Central memory CD8-positive, alpha-beta T cell (primary cell): ENCODE measurements at regions not wholly inside any gene's neighbourhood (a gene's known extent, or its start where the extent isn't known, plus 50 kb on each side); places are given as distances from the start of the nearest gene placed in this dataset.

Experiments
- ATAC-seq: fragments of 150-1000 bp; cut with Tn5 transposase; replicated peaks from 2 replicates; pipeline ENCODE4 v1.10.0; 2022; ENCODE audit warnings: mild to moderate bottlenecking, moderate FRiP score, moderate number of reproducible peaks; ENCODE audit not compliant: poor library complexity, severe bottlenecking; ENCODE audit errors: extremely low read depth
- DNase-seq, 2 donors: peaks; one replicate each; pipeline ENCODE4 v3.0.0; 2021; ENCODE audit warnings: low spot score in 2 of 2
- H3K27ac Mint-ChIP-seq: one replicate; pipeline ENCODE4 v1.8.0; 2022; ENCODE audit warnings: low read depth, mild to moderate bottlenecking, moderate library complexity, mixed read lengths
- H3K27me3 Mint-ChIP-seq: one replicate; pipeline ENCODE4 v1.8.0; 2022; ENCODE audit warnings: mixed read lengths
- H3K36me3 Mint-ChIP-seq: one replicate; pipeline ENCODE4 v1.8.0; 2022; ENCODE audit warnings: mild to moderate bottlenecking, moderate library complexity, mixed read lengths; ENCODE audit not compliant: insufficient read depth
- H3K4me1 Mint-ChIP-seq: one replicate; pipeline ENCODE4 v1.8.0; 2022; ENCODE audit warnings: mixed read lengths
- H3K4me3 Mint-ChIP-seq: one replicate; pipeline ENCODE4 v1.8.0; 2022; ENCODE audit warnings: mild to moderate bottlenecking, moderate library complexity, mixed read lengths
- H3K9me3 Mint-ChIP-seq: one replicate; pipeline ENCODE4 v1.8.0; 2022; ENCODE audit warnings: mixed read lengths

- Mint-ChIP-seq H3K27ac (no peak overlapping the region), H3K9me3 (peaks cover 11% of the 10 kb centered on the region), H3K36me3 (no peaks in the 10 kb centered on the region), H3K4me1 (no peaks in the 10 kb centered on the region), H3K4me3 (no peak overlapping the region), H3K27me3 (peaks cover 67% of the 10 kb centered on the region)
- ATAC-seq (no peak), DNase-seq (no peak)
These were observed 71.0 kb downstream of the LGALS9 start for GRCh38 chr17:27701963-27702362.
